ENCODE measurements at regions not wholly inside any gene's neighbourhood (a gene's known extent, or its start where the extent isn't known, plus 50 kb on each side); places are given as distances from the start of the nearest gene placed in this dataset.

DNA sequence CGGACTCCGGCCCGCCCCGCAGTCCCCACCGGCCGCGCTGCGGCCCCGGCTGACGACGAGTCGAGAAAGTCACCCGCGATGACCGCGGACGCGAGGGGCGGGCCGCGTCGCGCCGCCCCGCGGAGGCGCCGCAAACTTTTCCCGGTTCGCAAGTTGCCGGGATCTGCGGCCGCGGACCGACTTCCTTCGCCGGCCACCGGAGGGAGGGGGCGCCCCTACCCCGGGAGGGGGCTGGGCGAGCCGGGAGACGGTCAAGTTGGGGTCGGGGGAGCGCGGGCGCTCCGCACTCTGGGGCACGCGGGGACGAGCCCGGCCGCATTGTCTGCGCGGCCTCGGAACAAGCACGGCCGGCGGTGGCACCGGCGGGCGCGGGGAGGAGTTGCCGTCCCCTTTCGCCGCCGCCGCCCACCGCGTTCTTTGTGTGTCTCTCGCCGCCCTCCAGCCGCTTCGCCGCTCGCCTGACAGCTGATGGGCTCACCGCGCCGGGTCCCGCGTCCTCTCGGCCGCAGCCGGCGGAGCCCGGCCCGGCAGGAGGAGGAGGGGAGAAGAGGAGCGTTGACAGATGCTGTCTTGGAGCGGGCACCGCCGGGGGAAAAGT is 131.6 kb downstream of the OGFRL1 start:
- Histone ChIP-seq H3K9ac (replicated peaks; ENCODE audit: extremely low read depth, insufficient read depth, low read length) (peak overlapping the region; percentile 85), H4K20me1 (replicated peaks; ENCODE audit: control insufficient read depth, extremely low read depth, insufficient read depth, low read length) (no peaks in the 10 kb centered on the region), H3K79me2 (ENCODE audit: control insufficient read depth, insufficient read depth, low read length) (peaks cover 47% of the 10 kb centered on the region), H2AFZ (ENCODE audit: low read depth, low read length) (peak overlapping the region; percentile 71), H3K36me3 (ENCODE audit: control insufficient read depth in 2 of 2, extremely low read depth in 1 of 2, insufficient read depth in 2 of 2, low read length in 2 of 2) (peaks cover 8 to 13% of the 10 kb centered on the region in 2 experiments), H3K9me1 (replicated peaks; ENCODE audit: control insufficient read depth, extremely low read depth, insufficient read depth, low read length) (no peaks in the 10 kb centered on the region), H3K4me2 (ENCODE audit: insufficient read depth, low read length) (peak overlapping the region; percentile 98), H3K4me1 (ENCODE audit: control insufficient read depth, extremely low read depth, insufficient read depth, low read length) (peaks cover 20% of the 10 kb centered on the region), H3K27ac (ENCODE audit: insufficient read depth, low read depth, low read length) (peak overlapping the region; percentile 64), H3K27me3 (ENCODE audit: control insufficient read depth in 2 of 2, insufficient read depth in 2 of 2, low read length in 2 of 2) (no peaks in the 10 kb centered on the region), H3K9me3 (replicated peaks; ENCODE audit: control insufficient read depth, insufficient read depth, low read length) (no peaks in the 10 kb centered on the region), H3K4me3 (replicated peaks in 1 of 3; ENCODE audit: insufficient read depth in 1 of 3, low read depth in 1 of 3, low read length in 3 of 3) (peak overlapping the region; percentile 65 to 97 (median 93))
- dilution Hi-C loops (cut with MboI; ENCODE audit: extremely low pct_ligation_motif_present, low sequenced_read_pairs), result no loop called here
- no peak for TF ChIP-seq EZH2 (IDR thresholded peaks at IDR 0.05; ENCODE audit: borderline replicate concordance, low read depth, low read length, severe bottlenecking)
- no peak for TF ChIP-seq POLR2AphosphoS5 (IDR thresholded peaks at IDR 0.05; ENCODE audit: insufficient read depth, low read depth, low read length)
- TF ChIP-seq, protein P1, sequence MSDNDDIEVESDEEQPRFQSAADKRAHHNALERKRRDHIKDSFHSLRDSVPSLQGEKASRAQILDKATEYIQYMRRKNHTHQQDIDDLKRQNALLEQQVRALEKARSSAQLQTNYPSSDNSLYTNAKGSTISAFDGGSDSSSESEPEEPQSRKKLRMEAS (IDR thresholded peaks at IDR 0.05; ENCODE audit: insufficient read depth, insufficient read length), result no peak
- TF ChIP-seq JUN (IDR thresholded peaks at IDR 0.05; ENCODE audit: borderline replicate concordance, insufficient read depth, insufficient read length, low read depth), result no peak
- TF ChIP-seq POLR2A (IDR thresholded peaks at IDR 0.05; ENCODE audit: low read depth, low read length), result no peak
- no peak for TF ChIP-seq GATA2 (IDR thresholded peaks at IDR 0.05; ENCODE audit: insufficient read depth, insufficient read length, low read depth, low read length)
- TF ChIP-seq, protein P2, sequence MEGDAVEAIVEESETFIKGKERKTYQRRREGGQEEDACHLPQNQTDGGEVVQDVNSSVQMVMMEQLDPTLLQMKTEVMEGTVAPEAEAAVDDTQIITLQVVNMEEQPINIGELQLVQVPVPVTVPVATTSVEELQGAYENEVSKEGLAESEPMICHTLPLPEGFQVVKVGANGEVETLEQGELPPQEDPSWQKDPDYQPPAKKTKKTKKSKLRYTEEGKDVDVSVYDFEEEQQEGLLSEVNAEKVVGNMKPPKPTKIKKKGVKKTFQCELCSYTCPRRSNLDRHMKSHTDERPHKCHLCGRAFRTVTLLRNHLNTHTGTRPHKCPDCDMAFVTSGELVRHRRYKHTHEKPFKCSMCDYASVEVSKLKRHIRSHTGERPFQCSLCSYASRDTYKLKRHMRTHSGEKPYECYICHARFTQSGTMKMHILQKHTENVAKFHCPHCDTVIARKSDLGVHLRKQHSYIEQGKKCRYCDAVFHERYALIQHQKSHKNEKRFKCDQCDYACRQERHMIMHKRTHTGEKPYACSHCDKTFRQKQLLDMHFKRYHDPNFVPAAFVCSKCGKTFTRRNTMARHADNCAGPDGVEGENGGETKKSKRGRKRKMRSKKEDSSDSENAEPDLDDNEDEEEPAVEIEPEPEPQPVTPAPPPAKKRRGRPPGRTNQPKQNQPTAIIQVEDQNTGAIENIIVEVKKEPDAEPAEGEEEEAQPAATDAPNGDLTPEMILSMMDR (IDR thresholded peaks at IDR 0.05; ENCODE audit: extremely low read depth in 1 of 2, insufficient read depth in 1 of 2, low read depth in 1 of 2, low read length in 2 of 2), result peak; percentile 34 to 45
- peak; percentile 26 for TF ChIP-seq FOS (IDR thresholded peaks at IDR 0.05; ENCODE audit: borderline replicate concordance, insufficient read depth, low read length)
- no peak for TF ChIP-seq MYC (IDR thresholded peaks at IDR 0.05; ENCODE audit: low read depth, low read length)
- intact Hi-C loops (cut with micrococcal nuclease), result loop anchor here (1.0 kb wide), 4 partner anchors 16 to 90 kb away; no protein-coding TSS in a partner anchor
- peak; percentile 69 for DNase-seq (ENCODE audit: low read depth, low spot score)
- ChIA-PET CTCF (interaction anchor here (0.7 to 4.2 kb wide), 11 partner anchors 13 to 229 kb away, joined by 3 to 53 read pairs (median 8); no protein-coding TSS in a partner anchor), POLR2A (interaction anchor here (1.2 kb wide), 1 partner anchor 17 kb away, joined by 4 read pairs; no protein-coding TSS in a partner anchor)
- FAIRE-seq, result no peak
- BruUV-seq (replicated peaks), result no TSS peak
